ENCODE measurements at regions not wholly inside any gene's neighbourhood (a gene's known extent, or its start where the extent isn't known, plus 50 kb on each side); places are given as distances from the start of the nearest gene placed in this dataset.

DNA sequence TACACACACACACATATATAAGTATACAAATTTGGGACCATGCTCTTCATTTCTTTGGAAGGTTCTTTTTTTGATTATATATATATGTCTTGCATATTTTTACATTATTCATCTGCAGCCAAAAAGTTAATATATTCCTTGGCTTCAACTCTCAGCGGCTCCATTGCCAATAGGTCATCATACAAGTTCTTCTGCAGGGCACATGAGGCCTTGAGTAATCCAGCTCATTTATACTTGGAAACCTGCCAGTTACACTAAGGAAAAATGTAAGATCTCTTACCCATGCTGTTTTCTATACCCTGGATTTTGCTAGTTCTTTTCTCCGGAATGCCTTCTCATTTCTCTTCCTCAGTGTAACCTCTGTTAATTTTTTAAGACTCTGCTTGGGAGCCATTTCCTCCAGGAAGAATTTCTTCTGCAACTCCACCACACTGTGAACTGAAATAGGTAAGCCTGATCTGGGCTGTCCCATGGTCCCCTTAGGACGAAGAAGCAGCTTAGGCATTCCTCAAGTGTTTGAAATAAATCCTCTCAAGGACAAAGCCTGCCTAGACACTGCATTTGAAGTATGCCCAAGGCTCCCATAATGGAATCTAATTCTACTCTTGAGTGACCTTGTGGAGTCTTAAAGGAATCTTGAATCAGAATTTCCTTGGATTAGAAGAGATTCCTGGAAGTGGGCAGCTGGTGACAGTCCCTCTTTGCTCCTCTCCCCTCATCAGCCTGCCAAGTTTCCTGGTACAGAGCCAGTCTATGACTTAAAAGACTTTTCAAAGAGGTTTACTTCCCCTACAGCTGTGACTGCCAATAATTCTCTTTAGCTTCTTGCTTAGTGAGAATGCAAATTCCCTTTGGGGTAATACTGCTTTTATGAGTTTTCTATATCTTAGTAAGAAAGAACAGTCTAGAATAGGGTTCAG, 182.8 kb downstream of the C11orf87 start:
- TF ChIP-seq, protein P1, sequence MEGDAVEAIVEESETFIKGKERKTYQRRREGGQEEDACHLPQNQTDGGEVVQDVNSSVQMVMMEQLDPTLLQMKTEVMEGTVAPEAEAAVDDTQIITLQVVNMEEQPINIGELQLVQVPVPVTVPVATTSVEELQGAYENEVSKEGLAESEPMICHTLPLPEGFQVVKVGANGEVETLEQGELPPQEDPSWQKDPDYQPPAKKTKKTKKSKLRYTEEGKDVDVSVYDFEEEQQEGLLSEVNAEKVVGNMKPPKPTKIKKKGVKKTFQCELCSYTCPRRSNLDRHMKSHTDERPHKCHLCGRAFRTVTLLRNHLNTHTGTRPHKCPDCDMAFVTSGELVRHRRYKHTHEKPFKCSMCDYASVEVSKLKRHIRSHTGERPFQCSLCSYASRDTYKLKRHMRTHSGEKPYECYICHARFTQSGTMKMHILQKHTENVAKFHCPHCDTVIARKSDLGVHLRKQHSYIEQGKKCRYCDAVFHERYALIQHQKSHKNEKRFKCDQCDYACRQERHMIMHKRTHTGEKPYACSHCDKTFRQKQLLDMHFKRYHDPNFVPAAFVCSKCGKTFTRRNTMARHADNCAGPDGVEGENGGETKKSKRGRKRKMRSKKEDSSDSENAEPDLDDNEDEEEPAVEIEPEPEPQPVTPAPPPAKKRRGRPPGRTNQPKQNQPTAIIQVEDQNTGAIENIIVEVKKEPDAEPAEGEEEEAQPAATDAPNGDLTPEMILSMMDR (IDR thresholded peaks at IDR 0.05), result no peak
- no peak for TF ChIP-seq RCOR1 (IDR thresholded peaks at IDR 0.05; ENCODE audit: low read length)
- TF ChIP-seq NFIC (IDR thresholded peaks at IDR 0.05; ENCODE audit: borderline replicate concordance), result no peak
- no peak for TF ChIP-seq USF2 (IDR thresholded peaks at IDR 0.05; ENCODE audit: borderline replicate concordance, low read depth, low read length)
- TF ChIP-seq POLR2AphosphoS5 (IDR thresholded peaks at IDR 0.05; ENCODE audit: low read depth, low read length), result no peak

Measured in SK-N-SH (cell line).